GM12873 (cell line): ENCODE measurements at regions not wholly inside any gene's neighbourhood (a gene's known extent, or its start where the extent isn't known, plus 50 kb on each side); places are given as distances from the start of the nearest gene placed in this dataset.

Source experiments
- CTCF ChIP-seq: IDR thresholded peaks from 2 replicates; pipeline ENCODE4 v1.5.1; 2012; ENCODE audit warnings: low read depth, mild to moderate bottlenecking, moderate library complexity, low read length, control low read depth; ENCODE audit not compliant: insufficient read depth; ENCODE audit errors: missing control alignments

GRCh38 chr10:64040781-64041180, 519.6 kb downstream of the REEP3 start:
- no peak for TF ChIP-seq CTCF

GRCh38 chr10:64041185-64041988, 520.2 kb downstream of the REEP3 start:
- TF ChIP-seq CTCF = peak; percentile 99

DNA sequence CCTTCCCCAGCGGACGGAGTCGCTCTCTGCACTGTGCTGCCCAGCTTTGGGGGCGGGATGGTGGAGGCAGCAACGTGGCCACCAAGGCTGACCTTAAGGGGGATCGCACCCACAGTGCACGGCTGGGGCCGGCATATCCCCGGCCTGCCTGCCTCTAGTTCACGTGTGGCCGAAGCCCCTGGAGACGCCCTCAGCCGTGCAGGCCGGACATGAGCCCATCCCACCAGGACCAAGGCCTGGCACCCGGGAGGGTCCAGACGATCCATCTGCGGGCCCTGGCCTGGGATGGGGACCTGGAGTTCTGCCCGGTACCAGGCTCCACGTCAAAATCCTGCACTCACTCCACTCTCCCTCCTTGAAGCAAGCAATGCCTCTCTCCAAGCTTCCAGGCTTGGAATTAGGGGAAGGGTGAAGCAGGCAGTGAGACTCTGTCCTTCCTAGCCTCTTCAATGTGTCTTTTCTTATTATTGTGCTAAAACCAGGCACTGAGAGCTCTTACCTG, 520.8 kb downstream of the REEP3 start:
- no peak for TF ChIP-seq CTCF

- no peak for TF ChIP-seq CTCF
Measured at GRCh38 chr10:64044098-64044497, 522.9 kb downstream of the REEP3 start.

DNA sequence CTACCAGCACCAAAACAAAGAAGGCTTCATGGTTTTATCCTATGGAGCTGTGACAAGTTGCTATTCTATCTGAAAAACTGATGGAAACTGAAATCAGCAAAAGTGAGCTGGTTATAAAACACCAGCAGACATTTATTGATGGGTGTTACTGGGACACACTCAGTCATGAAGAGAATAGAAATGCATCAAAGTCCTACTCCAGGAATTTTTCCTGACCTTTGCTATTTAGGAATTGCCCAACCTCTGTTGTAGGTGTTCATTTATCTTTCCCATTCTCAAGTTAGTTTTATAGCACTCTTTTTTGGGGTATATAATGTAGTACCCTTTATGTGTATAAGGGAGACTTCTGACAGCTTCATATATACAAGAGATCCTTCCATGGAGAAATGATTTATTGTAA, 533.2 kb downstream of the REEP3 start:
- no peak for TF ChIP-seq CTCF

GRCh38 chr10:64059884-64060283, 538.7 kb downstream of the REEP3 start:
- no peak for TF ChIP-seq CTCF

- no peak for TF ChIP-seq CTCF
Measured at GRCh38 chr10:64060389-64060788, 539.2 kb downstream of the REEP3 start.
